ENCODE measurements at regions not wholly inside any gene's neighbourhood (a gene's known extent, or its start where the extent isn't known, plus 50 kb on each side); places are given as distances from the start of the nearest gene placed in this dataset.

- POLR2A ChIA-PET = no interaction called here
- no peak overlapping the region for H3K9ac ChIP-seq (replicated peaks; ENCODE audit: extremely low read depth, insufficient read depth, low read length)
- dilution Hi-C loops (cut with MboI; ENCODE audit: extremely low pct_ligation_motif_present, low sequenced_read_pairs) (no loop called here), intact Hi-C loops (cut with micrococcal nuclease) (no loop called here)
- H3K9me3 ChIP-seq (replicated peaks; ENCODE audit: control insufficient read depth, insufficient read depth, low read length) = no peaks in the 10 kb centered on the region
- no peaks in the 10 kb centered on the region for H3K4me1 ChIP-seq (ENCODE audit: control insufficient read depth, extremely low read depth, insufficient read depth, low read length)
- no peak overlapping the region for H2AFZ ChIP-seq (ENCODE audit: low read depth, low read length)
- no peak overlapping the region for H3K4me2 ChIP-seq (ENCODE audit: insufficient read depth, low read length)
- no peaks in the 10 kb centered on the region for H4K20me1 ChIP-seq (replicated peaks; ENCODE audit: control insufficient read depth, extremely low read depth, insufficient read depth, low read length)
- TF ChIP-seq POLR2A (IDR thresholded peaks at IDR 0.05; ENCODE audit: low read depth, low read length) = no peak
- TF ChIP-seq, protein P1, sequence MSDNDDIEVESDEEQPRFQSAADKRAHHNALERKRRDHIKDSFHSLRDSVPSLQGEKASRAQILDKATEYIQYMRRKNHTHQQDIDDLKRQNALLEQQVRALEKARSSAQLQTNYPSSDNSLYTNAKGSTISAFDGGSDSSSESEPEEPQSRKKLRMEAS (IDR thresholded peaks at IDR 0.05; ENCODE audit: insufficient read depth, insufficient read length) = no peak
- TF ChIP-seq POLR2AphosphoS5 (IDR thresholded peaks at IDR 0.05; ENCODE audit: insufficient read depth, low read depth, low read length) = no peak
- TF ChIP-seq FOS (IDR thresholded peaks at IDR 0.05; ENCODE audit: borderline replicate concordance, insufficient read depth, low read length) = no peak
- TF ChIP-seq EZH2 (IDR thresholded peaks at IDR 0.05; ENCODE audit: borderline replicate concordance, low read depth, low read length, severe bottlenecking) = no peak
- TF ChIP-seq CTCF (IDR thresholded peaks at IDR 0.05; ENCODE audit: extremely low read depth in 1 of 2, insufficient read depth in 1 of 2, low read depth in 1 of 2, low read length in 2 of 2) = no peak
- no peak for TF ChIP-seq JUN (IDR thresholded peaks at IDR 0.05; ENCODE audit: borderline replicate concordance, insufficient read depth, insufficient read length, low read depth)
- TF ChIP-seq MYC (IDR thresholded peaks at IDR 0.05; ENCODE audit: low read depth, low read length) = no peak
- H3K4me3 ChIP-seq (replicated peaks in 1 of 3; ENCODE audit: insufficient read depth in 1 of 3, low read depth in 1 of 3, low read length in 3 of 3) = no peak overlapping the region
- BruUV-seq (replicated peaks) = no TSS peak
- peaks cover 0 to 3% of the 10 kb centered on the region in 2 experiments for H3K27me3 ChIP-seq (ENCODE audit: control insufficient read depth in 2 of 2, insufficient read depth in 2 of 2, low read length in 2 of 2)
- DNase-seq (ENCODE audit: low read depth, low spot score) (no peak), FAIRE-seq (no peak)
- no peaks in the 10 kb centered on the region for H3K36me3 ChIP-seq (ENCODE audit: control insufficient read depth in 2 of 2, extremely low read depth in 1 of 2, insufficient read depth in 2 of 2, low read length in 2 of 2)
- CTCF ChIA-PET = no interaction called here
- no peaks in the 10 kb centered on the region for H3K9me1 ChIP-seq (replicated peaks; ENCODE audit: control insufficient read depth, extremely low read depth, insufficient read depth, low read length)
- H3K27ac ChIP-seq (ENCODE audit: insufficient read depth, low read depth, low read length) = no peak overlapping the region
- no peaks in the 10 kb centered on the region for H3K79me2 ChIP-seq (ENCODE audit: control insufficient read depth, insufficient read depth, low read length)
These were observed 392.8 kb downstream of the JRKL start for GRCh38 chr11:96782632-96783031.

Data from endothelial cell of umbilical vein (primary cell).